CD8-positive, alpha-beta memory T cell (primary cell): ENCODE measurements at regions not wholly inside any gene's neighbourhood (a gene's known extent, or its start where the extent isn't known, plus 50 kb on each side); places are given as distances from the start of the nearest gene placed in this dataset.
"Not testable (repeated sequence)": the region's sequence is repeated elsewhere in the genome, so short reads cannot be mapped to it uniquely, and the experiment has no call there.

Source experiments
- CTCF ChIA-PET: fragments of 350-600 bp; sonication (Branson Sonifier 250); formaldehyde crosslinking; loops from one replicate; lab custom pipeline; 2021; ENCODE audit warnings: antibody characterized with exemption; lab: Charles Lee
- POLR2A ChIA-PET: fragments of 350-600 bp; sonication (Branson Sonifier 250); formaldehyde crosslinking; loops from one replicate; lab custom pipeline; 2021; ENCODE audit warnings: antibody characterized with exemption; lab: Charles Lee
- DNase-seq, 5 donors: peaks; one replicate each; pipeline versions ENCODE4 v3.0.0 to v3.0.0-alpha.2; 2020 to 2022; ENCODE audit warnings: mixed read lengths in 1 of 5
- H3K27ac ChIP-seq: one replicate; pipeline ENCODE4 v1.7.0; 2013; ENCODE audit warnings: low read depth, mild to moderate bottlenecking, low read length, moderate library complexity
- H3K27me3 ChIP-seq: 2 replicates; pipeline ENCODE4 v1.7.0; 2013; ENCODE audit warnings: low read length, mild to moderate bottlenecking; ENCODE audit not compliant: insufficient read depth, poor library complexity, severe bottlenecking
- H3K36me3 ChIP-seq: 2 replicates; pipeline ENCODE4 v1.7.0; 2013; ENCODE audit warnings: mild to moderate bottlenecking, low read length, moderate library complexity; ENCODE audit not compliant: insufficient read depth
- H3K4me1 ChIP-seq: 2 replicates; pipeline ENCODE4 v1.7.0; 2013; ENCODE audit warnings: mild to moderate bottlenecking, low read length, moderate library complexity; ENCODE audit not compliant: insufficient read depth
- H3K4me3 ChIP-seq: 2 replicates; pipeline ENCODE4 v1.7.0; 2013; ENCODE audit warnings: mild to moderate bottlenecking, low read length
- H3K9me3 ChIP-seq: 2 replicates; pipeline ENCODE4 v1.7.0; 2013; ENCODE audit warnings: mild to moderate bottlenecking, low read length
- H3K27ac Mint-ChIP-seq, 8 donors: one replicate each; pipeline ENCODE4 v1.8.0; 2020 to 2021; ENCODE audit warnings: mixed read lengths in 8 of 8, mild to moderate bottlenecking in 6 of 8, inconsistent platforms in 3 of 8, moderate library complexity in 3 of 8
- H3K27me3 Mint-ChIP-seq, 2 donors: one replicate each; pipeline ENCODE4 v1.8.0; 2020 to 2021; ENCODE audit warnings: mixed read lengths in 2 of 2, mild to moderate bottlenecking in 1 of 2, moderate library complexity in 1 of 2
- H3K36me3 Mint-ChIP-seq, 3 donors: one replicate each; pipeline ENCODE4 v1.8.0; 2020 to 2021; ENCODE audit warnings: mixed read lengths in 3 of 3, inconsistent platforms in 1 of 3, mild to moderate bottlenecking in 1 of 3
- H3K4me1 Mint-ChIP-seq, 3 donors: one replicate each; pipeline ENCODE4 v1.8.0; 2020 to 2021; ENCODE audit warnings: mixed read lengths in 3 of 3, inconsistent platforms in 1 of 3, mild to moderate bottlenecking in 1 of 3
- H3K4me3 Mint-ChIP-seq, 7 donors: one replicate each; pipeline ENCODE4 v1.8.0; 2020 to 2021; ENCODE audit warnings: mixed read lengths in 7 of 7, mild to moderate bottlenecking in 6 of 7, moderate library complexity in 4 of 7, inconsistent platforms in 2 of 7
- H3K9me3 Mint-ChIP-seq, 5 donors: one replicate each; pipeline ENCODE4 v1.8.0; 2020 to 2022; ENCODE audit warnings: mixed read lengths in 5 of 5, mild to moderate bottlenecking in 3 of 5, moderate library complexity in 2 of 5, inconsistent platforms in 1 of 5

DNA sequence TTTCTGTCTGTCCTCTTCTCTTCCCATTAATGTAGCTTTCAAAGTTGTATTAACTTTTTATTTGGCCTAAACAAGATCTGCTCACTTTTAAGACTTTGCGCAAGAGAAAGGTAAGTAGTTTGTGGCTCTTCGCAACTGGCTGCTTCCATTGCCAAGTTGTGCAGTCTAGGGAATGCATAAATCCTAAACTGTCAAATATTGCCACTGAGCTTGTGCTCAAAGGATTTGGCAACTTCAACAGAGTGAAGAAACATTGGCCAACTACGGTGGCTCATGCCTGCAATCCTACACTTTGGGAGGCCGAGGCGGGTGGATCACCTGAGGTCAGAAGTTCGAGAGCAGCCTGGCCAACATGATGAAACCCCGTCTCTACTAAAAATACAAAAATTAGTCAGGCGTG is 826.4 kb downstream of the EPHA4 start:
- H3K27ac Mint-ChIP-seq = no peak overlapping the region
- Histone ChIP-seq H3K27ac (no peak overlapping the region), H3K36me3 (no peaks in the 10 kb centered on the region), H3K4me1 (no peaks in the 10 kb centered on the region), H3K4me3 (no peak overlapping the region), H3K9me3 (no peaks in the 10 kb centered on the region), H3K27me3 (no peaks in the 10 kb centered on the region)
- no peaks in the 10 kb centered on the region for H3K36me3 Mint-ChIP-seq
- POLR2A ChIA-PET = interaction anchor here (0.6 kb wide), 1 partner anchor 62 kb away, joined by 3 read pairs; no protein-coding TSS in a partner anchor
- peaks cover 0 to 4% (median 0%) of the 10 kb centered on the region in 5 donors for H3K9me3 Mint-ChIP-seq
- H3K4me3 Mint-ChIP-seq = no peak overlapping the region
- no peak for DNase-seq
- CTCF ChIA-PET = no interaction called here
- H3K27me3 Mint-ChIP-seq = peaks cover 0 to 4% of the 10 kb centered on the region in 2 donors
- H3K4me1 Mint-ChIP-seq = no peaks in the 10 kb centered on the region

DNA sequence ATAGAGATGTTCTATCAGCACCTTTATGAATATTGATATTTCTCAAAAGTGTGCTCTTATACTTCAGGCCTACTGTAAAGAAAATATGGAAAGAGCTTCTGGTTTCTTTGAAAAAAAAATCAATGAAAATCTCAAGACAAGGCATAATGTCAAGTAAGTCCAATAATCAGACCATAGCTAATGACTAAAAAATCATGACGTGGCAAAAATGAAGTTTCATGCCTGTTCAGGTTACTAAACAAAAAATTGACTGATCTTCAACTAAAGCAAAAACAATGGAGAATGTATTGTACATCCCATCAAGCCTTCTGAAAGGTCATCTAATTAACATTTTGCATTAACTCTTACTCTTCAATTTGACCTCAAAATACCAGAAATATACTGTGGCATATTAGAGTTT is 824.4 kb downstream of the EPHA4 start:
- ChIA-PET POLR2A (no interaction called here), CTCF (no interaction called here)
- Histone ChIP-seq H3K27me3 (no peaks in the 10 kb centered on the region), H3K9me3 (no peaks in the 10 kb centered on the region), H3K4me3 (no peak overlapping the region), H3K27ac (no peak overlapping the region), H3K4me1 (no peaks in the 10 kb centered on the region), H3K36me3 (no peaks in the 10 kb centered on the region)
- H3K9me3 Mint-ChIP-seq = peaks cover 0 to 7% (median 3%) of the 10 kb centered on the region in 5 donors
- no peak for DNase-seq
- no peak overlapping the region for H3K27ac Mint-ChIP-seq
- no peaks in the 10 kb centered on the region for H3K4me1 Mint-ChIP-seq
- H3K4me3 Mint-ChIP-seq = no peak overlapping the region
- H3K27me3 Mint-ChIP-seq = peaks cover 0 to 4% of the 10 kb centered on the region in 2 donors
- no peaks in the 10 kb centered on the region for H3K36me3 Mint-ChIP-seq

DNA sequence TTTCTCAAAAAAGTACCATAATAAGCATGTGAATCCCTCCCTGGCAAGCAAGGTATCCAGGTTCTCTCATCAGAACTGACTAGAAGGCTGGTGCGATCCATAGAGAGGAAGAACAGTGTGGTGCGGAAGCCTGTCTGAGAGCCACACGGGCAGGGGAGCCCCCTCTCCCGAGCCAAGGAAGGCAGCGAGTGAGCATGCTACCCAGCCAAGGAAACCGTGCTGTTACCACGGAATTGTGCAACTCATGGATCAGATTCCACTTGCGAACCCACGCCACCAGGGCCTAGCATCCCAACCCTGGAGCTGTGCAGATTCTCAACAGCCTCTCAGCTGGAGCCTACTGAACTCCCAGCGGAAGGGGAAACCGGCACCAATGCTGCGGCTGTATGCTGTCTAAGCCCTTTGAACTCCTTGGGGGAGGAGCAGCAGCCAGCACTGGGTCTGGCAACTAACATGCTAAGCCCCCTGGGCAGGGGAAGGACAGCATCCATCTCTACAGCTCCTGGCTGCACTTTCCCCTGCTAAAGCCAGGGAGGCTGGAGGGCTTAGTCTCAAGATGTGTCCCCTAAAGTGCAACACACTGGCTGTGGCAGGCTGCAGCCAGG is 823.1 kb downstream of the EPHA4 start:
- Mint-ChIP-seq H3K9me3 (peaks cover 0 to 7% (median 3%) of the 10 kb centered on the region in 5 donors), H3K4me3 (no peak overlapping the region), H3K4me1 (no peaks in the 10 kb centered on the region), H3K27me3 (peaks cover 0 to 4% of the 10 kb centered on the region in 2 donors), H3K27ac (no peak overlapping the region), H3K36me3 (no peaks in the 10 kb centered on the region)
- no peaks in the 10 kb centered on the region for H3K27me3 ChIP-seq
- no peak overlapping the region for H3K27ac ChIP-seq
- no peak overlapping the region for H3K4me3 ChIP-seq
- ChIA-PET CTCF (no interaction called here), POLR2A (no interaction called here)
- H3K9me3 ChIP-seq = no peaks in the 10 kb centered on the region
- no peaks in the 10 kb centered on the region for H3K4me1 ChIP-seq
- no peaks in the 10 kb centered on the region for H3K36me3 ChIP-seq
- no peak for DNase-seq

GRCh38 chr2:220753486-220753885 is 818.6 kb downstream of the EPHA4 start:
- H3K27me3 ChIP-seq = no peaks in the 10 kb centered on the region
- no peak overlapping the region for H3K27ac ChIP-seq
- H3K4me3 ChIP-seq = no peak overlapping the region
- Mint-ChIP-seq H3K27me3 (peaks cover 0 to 4% of the 10 kb centered on the region in 2 donors), H3K4me3 (no peak overlapping the region), H3K9me3 (peaks cover 0 to 7% (median 3%) of the 10 kb centered on the region in 5 donors), H3K27ac (no peak overlapping the region), H3K4me1 (no peaks in the 10 kb centered on the region), H3K36me3 (no peaks in the 10 kb centered on the region)
- no peaks in the 10 kb centered on the region for H3K36me3 ChIP-seq
- CTCF ChIA-PET = no interaction called here
- no peak for DNase-seq
- H3K4me1 ChIP-seq = no peaks in the 10 kb centered on the region
- POLR2A ChIA-PET = no interaction called here
- no peaks in the 10 kb centered on the region for H3K9me3 ChIP-seq

DNA sequence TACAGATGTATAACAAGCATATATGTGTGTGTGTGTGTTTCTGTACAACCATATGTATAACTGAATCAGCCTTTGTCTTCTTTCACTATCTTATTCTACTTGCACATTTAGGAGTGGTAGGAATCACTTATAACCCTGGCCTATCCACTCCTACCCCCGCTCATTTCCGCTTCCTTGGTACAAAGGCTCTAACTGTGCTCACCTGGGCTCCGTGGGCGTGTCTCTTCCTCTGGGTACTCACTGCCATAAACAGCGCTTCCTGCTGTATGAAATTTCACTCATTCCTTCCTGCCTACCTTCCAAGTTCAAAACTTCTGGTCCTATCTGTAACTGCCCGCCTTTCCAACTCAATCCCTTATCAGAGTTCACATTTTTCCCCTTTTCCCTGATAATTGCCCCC is 815.5 kb downstream of the EPHA4 start:
- Mint-ChIP-seq H3K4me1 (no peaks in the 10 kb centered on the region), H3K9me3 (peaks cover 0 to 2% (median 0%) of the 10 kb centered on the region in 5 donors), H3K36me3 (no peaks in the 10 kb centered on the region), H3K4me3 (no peak overlapping the region), H3K27ac (no peak overlapping the region), H3K27me3 (no peaks in the 10 kb centered on the region)
- ChIA-PET POLR2A (no interaction called here), CTCF (no interaction called here)
- no peak overlapping the region for H3K27ac ChIP-seq
- no peaks in the 10 kb centered on the region for H3K36me3 ChIP-seq
- H3K4me1 ChIP-seq = no peaks in the 10 kb centered on the region
- H3K27me3 ChIP-seq = no peaks in the 10 kb centered on the region
- no peak for DNase-seq
- no peaks in the 10 kb centered on the region for H3K9me3 ChIP-seq
- H3K4me3 ChIP-seq = no peak overlapping the region

GRCh38 chr2:220758376-220758775 is 813.7 kb downstream of the EPHA4 start:
- H3K9me3 Mint-ChIP-seq, H3K4me3 ChIP-seq, H3K36me3 Mint-ChIP-seq, H3K36me3 ChIP-seq, H3K27ac Mint-ChIP-seq, H3K4me3 Mint-ChIP-seq, POLR2A ChIA-PET, H3K27me3 ChIP-seq, DNase-seq, H3K4me1 ChIP-seq, CTCF ChIA-PET, H3K27ac ChIP-seq, H3K4me1 Mint-ChIP-seq, H3K9me3 ChIP-seq, H3K27me3 Mint-ChIP-seq: not testable (repeated sequence)

DNA sequence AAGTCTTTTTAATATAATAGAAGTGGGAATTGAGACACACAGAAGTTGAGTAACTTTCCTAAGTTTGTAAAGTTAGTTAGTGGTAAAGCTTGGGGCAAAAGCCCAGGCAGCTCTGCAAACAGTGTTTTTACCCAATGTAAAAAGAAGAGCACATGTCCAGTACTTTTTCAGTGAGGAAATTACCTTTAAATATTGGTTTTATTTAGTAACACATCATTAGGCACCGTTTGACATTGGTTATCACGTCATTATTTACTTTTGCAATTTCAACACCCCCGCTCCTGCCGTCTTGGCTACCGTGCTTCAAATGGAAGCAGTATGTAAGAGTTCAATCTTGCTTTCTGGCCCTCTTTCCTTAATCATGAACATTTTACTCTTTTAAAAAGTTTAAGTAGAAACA is 807.9 kb downstream of the EPHA4 start:
- no peaks in the 10 kb centered on the region for H3K36me3 Mint-ChIP-seq
- Histone ChIP-seq H3K4me1 (no peaks in the 10 kb centered on the region), H3K27me3 (no peaks in the 10 kb centered on the region), H3K36me3 (no peaks in the 10 kb centered on the region), H3K9me3 (no peaks in the 10 kb centered on the region), H3K27ac (no peak overlapping the region), H3K4me3 (no peak overlapping the region)
- CTCF ChIA-PET = no interaction called here
- no peaks in the 10 kb centered on the region for H3K27me3 Mint-ChIP-seq
- no peak for DNase-seq
- POLR2A ChIA-PET = no interaction called here
- H3K4me1 Mint-ChIP-seq = no peaks in the 10 kb centered on the region
- H3K27ac Mint-ChIP-seq = no peak overlapping the region
- peaks cover 0 to 2% (median 0%) of the 10 kb centered on the region in 5 donors for H3K9me3 Mint-ChIP-seq
- no peak overlapping the region for H3K4me3 Mint-ChIP-seq

DNA sequence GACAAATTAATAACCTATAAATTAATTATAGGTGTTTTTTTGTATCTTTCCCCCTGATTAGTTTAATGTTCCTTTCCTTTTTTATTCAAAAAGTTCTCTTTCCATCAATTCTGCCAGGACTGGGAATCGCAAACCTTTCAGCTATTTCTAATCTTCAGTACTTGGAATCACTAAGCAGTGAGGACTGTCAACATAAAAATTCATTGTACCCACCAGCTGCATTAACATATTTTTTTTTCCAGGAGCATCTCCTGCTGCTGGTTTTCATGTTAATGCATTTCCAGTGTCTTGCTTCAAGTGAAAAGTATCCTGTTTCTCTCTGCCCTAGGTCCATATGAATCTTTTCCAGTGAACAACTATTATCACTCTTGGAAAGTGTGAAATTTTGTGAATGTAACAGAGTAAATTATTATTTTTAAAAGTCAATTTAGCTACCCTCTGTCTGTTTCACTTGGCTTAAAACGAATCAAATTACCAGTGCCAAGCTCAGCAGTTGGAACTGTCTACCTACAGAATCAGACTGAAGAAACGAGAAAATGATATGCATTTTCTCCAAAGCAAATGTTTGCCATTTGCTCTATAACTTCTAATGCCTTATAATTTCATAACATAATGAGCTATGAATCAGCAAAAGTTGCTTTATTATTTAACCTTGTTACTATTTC is 804.4 kb downstream of the EPHA4 start:
- no peak overlapping the region for H3K4me3 Mint-ChIP-seq
- no peak for DNase-seq
- no peaks in the 10 kb centered on the region for H3K27me3 Mint-ChIP-seq
- Histone ChIP-seq H3K27me3 (no peaks in the 10 kb centered on the region), H3K9me3 (no peaks in the 10 kb centered on the region), H3K4me1 (no peaks in the 10 kb centered on the region), H3K27ac (no peak overlapping the region), H3K36me3 (no peaks in the 10 kb centered on the region), H3K4me3 (no peak overlapping the region)
- H3K36me3 Mint-ChIP-seq = no peaks in the 10 kb centered on the region
- H3K4me1 Mint-ChIP-seq = no peaks in the 10 kb centered on the region
- no peak overlapping the region for H3K27ac Mint-ChIP-seq
- CTCF ChIA-PET = no interaction called here
- H3K9me3 Mint-ChIP-seq = no peaks in the 10 kb centered on the region
- POLR2A ChIA-PET = no interaction called here
